HepG2 (cell line): ENCODE measurements at regions not wholly inside any gene's neighbourhood (a gene's known extent, or its start where the extent isn't known, plus 50 kb on each side); places are given as distances from the start of the nearest gene placed in this dataset.

ENCODE experiments used
- CBX1 ChIP-seq: IDR thresholded peaks from one replicate; pipeline ENCODE4 v1.6.1; 2016; ENCODE audit warnings: antibody characterized with exemption, low read depth
- CBX5 ChIP-seq: sonication (generic); formaldehyde crosslinking; IDR thresholded peaks from 2 replicates; pipeline ENCODE4 v1.4.0; 2020; ENCODE audit warnings: missing genetic modification reagents, borderline replicate concordance
- CTCF ChIP-seq: sonication (generic); formaldehyde crosslinking; IDR thresholded peaks from 2 replicates; pipeline ENCODE4 v1.5.0; 2020; ENCODE audit warnings: mild to moderate bottlenecking, missing genetic modification reagents, moderate library complexity
- JUNB ChIP-seq: sonication (generic); formaldehyde crosslinking; IDR thresholded peaks from 2 replicates; pipeline ENCODE4 v1.8.0; 2022; ENCODE audit warnings: missing genetic modification reagents, mild to moderate bottlenecking, borderline replicate concordance
- NONO ChIP-seq, 2 experiments: fragments of 450-650 bp in 1 of 2; sonication (generic) in 1 of 2; formaldehyde crosslinking in 1 of 2; IDR thresholded peaks in 1 of 2; conservative IDR thresholded peaks in 1 of 2; 2 replicates each; pipeline versions ENCODE4 v1.6.1 to v1.8.0; 2017 to 2022; ENCODE audit warnings: mild to moderate bottlenecking in 1 of 2, missing genetic modification reagents in 1 of 2, moderate library complexity in 1 of 2
- ZMAT3 ChIP-seq: sonication (generic); formaldehyde crosslinking; conservative IDR thresholded peaks from 2 replicates; pipeline ENCODE4 v1.7.0; 2021; ENCODE audit warnings: missing genetic modification reagents
- ZNF607 ChIP-seq: sonication (generic); formaldehyde crosslinking; IDR thresholded peaks from 2 replicates; pipeline ENCODE4 v1.5.1; 2020; ENCODE audit warnings: missing genetic modification reagents, mild to moderate bottlenecking, borderline replicate concordance
- ZNF704 ChIP-seq: sonication (generic); formaldehyde crosslinking; IDR thresholded peaks from 2 replicates; pipeline ENCODE4 v1.8.1; 2023; ENCODE audit warnings: mild to moderate bottlenecking, inconsistent platforms, moderate library complexity, missing genetic modification reagents, borderline replicate concordance

- TF ChIP-seq ZNF607 (CRISPR knock-in tag) (no peak), CBX1 (no peak), JUNB (CRISPR knock-in tag) (no peak), NONO (IDR thresholded peaks at IDR 0.05) (no peak), NONO (CRISPR knock-in tag; conservative IDR thresholded peaks at IDR 0.05) (no peak), CBX5 (no peak), ZMAT3 (CRISPR knock-in tag) (no peak), ZNF704 (CRISPR knock-in tag) (no peak), CTCF (CRISPR knock-in tag) (no peak)
Observed at GRCh38 chr13:34478376-34478775, 463.7 kb upstream of the NBEA start.
